ENCODE measurements at regions not wholly inside any gene's neighbourhood (a gene's known extent, or its start where the extent isn't known, plus 50 kb on each side); places are given as distances from the start of the nearest gene placed in this dataset.

DNA sequence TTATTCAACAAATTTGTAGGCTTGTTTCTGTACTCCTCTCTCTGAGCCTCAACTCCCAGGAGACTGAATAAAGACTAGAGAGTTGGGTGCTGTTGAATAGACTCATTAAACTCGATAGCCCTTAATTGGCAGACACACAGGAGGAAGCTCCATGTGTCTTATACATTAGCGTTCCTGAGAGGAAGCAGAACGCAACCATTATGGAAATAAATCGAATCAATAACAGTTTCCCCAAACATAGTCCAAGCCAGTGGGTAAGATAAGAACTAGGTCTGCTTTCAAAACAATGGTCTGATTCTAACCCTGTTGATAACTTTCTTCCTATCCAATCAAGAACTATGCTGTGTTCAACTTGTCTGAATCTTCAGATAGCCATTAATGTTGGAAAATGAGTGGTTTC lies 118.1 kb upstream of the FNDC3A start:
- TF ChIP-seq, protein P1, sequence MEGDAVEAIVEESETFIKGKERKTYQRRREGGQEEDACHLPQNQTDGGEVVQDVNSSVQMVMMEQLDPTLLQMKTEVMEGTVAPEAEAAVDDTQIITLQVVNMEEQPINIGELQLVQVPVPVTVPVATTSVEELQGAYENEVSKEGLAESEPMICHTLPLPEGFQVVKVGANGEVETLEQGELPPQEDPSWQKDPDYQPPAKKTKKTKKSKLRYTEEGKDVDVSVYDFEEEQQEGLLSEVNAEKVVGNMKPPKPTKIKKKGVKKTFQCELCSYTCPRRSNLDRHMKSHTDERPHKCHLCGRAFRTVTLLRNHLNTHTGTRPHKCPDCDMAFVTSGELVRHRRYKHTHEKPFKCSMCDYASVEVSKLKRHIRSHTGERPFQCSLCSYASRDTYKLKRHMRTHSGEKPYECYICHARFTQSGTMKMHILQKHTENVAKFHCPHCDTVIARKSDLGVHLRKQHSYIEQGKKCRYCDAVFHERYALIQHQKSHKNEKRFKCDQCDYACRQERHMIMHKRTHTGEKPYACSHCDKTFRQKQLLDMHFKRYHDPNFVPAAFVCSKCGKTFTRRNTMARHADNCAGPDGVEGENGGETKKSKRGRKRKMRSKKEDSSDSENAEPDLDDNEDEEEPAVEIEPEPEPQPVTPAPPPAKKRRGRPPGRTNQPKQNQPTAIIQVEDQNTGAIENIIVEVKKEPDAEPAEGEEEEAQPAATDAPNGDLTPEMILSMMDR (IDR thresholded peaks at IDR 0.05) = no peak
- TF ChIP-seq POLR2A (IDR thresholded peaks at IDR 0.05) = no peak

All from right lobe of liver (tissue), 4 donors.